GM18498 (cell line): ENCODE measurements at regions not wholly inside any gene's neighbourhood (a gene's known extent, or its start where the extent isn't known, plus 50 kb on each side); places are given as distances from the start of the nearest gene placed in this dataset.
A peak's percentile ranks its signal among the peaks of the same experiment; 100 is the strongest.

ENCODE experiments used
- ATAC-seq: cut with Tn5 transposase; IDR thresholded peaks from one replicate; pipeline ENCODE4 v1.9.1; 2021; ENCODE audit warnings: mild to moderate bottlenecking, moderate library complexity; ENCODE audit not compliant: unreplicated experiment

GRCh38 chr6:137688230-137688971, 178.7 kb upstream of the TNFAIP3 start:
- ATAC-seq, result no peak

- no peak for ATAC-seq
Measured at GRCh38 chr6:137689377-137689776, 177.7 kb upstream of the TNFAIP3 start.

- ATAC-seq, result no peak
Measured at GRCh38 chr6:137690034-137690433, 177.0 kb upstream of the TNFAIP3 start.

DNA sequence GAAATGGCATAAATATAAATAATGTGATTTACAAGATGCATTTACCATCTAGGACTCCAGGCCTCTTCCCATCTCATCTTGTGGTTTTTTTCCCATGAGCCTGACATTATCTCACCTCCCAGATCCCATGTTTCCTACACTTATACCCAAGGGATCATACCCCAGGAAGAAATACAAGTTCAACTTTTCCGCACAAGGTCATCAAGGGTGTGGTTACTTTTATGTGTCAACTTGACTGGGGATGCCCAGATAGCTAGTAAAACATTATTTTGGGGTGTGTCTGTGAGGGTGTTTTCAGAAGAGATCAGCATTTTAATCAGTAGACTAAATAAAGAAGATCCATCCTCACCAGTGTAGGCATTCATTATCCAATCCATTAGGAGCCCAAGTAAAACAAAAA, 176.3 kb upstream of the TNFAIP3 start:
- no peak for ATAC-seq

DNA sequence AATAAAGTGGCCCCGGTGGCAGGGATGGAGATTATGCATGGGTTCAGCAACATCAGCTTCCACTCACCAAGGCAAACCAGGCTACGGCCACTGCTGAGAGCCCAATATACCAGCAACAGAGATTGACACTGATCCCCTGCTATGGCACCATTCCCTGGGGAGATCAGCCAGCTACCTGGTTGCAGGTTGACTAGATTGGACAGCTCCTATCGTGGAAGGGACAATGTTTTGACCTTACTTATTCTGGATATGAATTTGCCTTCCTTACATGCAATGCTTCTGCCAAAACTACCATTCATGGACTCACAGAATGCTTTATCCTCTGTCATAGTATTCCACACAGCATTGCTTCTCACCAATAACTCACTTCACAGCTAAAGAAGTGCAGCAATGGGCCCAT, 174.8 kb upstream of the TNFAIP3 start:
- no peak for ATAC-seq

- ATAC-seq, result no peak
Measured at GRCh38 chr6:137692806-137693205, 174.3 kb upstream of the TNFAIP3 start.

DNA sequence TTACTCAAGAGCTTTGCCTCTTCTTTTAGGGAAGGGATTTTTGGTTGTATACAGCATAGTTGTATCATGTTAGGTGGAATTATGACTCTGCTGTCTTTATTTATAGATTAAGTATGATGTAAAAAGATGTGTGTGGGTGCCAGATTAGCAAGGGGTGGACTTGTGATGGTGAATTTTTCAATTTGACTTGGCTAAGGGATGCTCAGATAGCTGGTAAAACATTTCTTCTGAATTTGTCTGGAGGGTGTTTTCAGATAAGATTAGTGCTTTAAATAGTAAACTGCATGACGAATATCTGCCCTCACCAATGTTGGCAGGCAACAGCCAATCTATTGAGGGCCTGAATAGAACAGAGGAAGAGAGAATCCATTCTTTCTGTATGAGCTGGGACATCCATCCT, 173.3 kb upstream of the TNFAIP3 start:
- ATAC-seq, result no peak

GRCh38 chr6:137696765-137697164, 170.3 kb upstream of the TNFAIP3 start:
- no peak for ATAC-seq

GRCh38 chr6:137697267-137697938, 169.7 kb upstream of the TNFAIP3 start:
- ATAC-seq, result peak; percentile 79

GRCh38 chr6:137698636-137699030, 168.4 kb upstream of the TNFAIP3 start:
- no peak for ATAC-seq

- ATAC-seq, result no peak
Measured at GRCh38 chr6:137699031-137699683, 167.9 kb upstream of the TNFAIP3 start.

DNA sequence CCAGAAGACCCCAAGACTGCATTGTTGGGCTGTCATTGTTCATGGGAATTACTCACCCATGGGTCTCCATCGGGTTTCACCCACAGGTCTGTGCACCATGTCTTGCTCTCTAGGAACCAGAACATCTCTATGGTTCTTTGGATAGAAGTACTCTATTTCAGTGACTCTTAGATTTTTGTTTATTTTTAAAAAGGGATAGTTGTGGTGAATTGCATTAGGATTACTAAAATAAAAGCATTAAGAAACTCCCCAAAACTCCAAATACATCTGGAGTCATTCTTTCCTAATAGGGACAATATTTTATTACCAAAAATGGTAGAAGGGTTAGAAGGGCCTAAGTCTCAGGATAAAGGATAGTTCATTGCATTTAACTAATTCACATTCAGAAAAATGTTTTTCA, 166.9 kb upstream of the TNFAIP3 start:
- no peak for ATAC-seq

DNA sequence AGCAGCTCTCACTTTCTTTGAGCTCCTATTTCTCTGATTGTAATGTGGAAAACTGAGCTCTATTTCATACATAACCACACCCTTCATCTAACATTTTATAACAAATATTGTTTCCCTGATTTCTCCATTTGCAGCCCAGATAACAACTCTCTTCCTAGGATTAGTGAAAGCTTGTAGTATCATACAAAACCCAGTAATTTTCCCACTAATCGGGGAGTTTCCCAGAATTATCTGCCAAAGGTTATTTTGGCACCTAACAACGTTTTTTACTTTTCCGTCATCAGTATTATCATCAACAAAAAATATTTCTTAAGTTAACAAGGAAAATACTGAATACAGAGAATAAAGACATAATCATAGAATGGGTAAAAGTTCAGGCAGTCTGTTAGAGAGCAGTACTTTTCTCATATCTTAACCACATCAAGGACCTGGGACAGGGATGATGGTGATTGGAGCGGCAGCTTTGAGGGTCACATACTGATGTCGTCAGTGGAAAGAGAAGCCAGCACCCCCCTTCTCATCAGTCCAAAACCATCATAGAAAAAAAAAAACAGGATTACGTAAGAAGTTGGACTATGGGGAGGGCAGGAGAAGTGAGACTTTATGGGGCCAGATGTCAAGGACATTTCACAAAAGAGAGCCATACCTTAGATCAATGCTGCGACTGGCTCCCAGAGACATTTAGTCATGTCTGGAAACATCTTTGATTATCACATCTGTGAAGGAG, 166.1 kb upstream of the TNFAIP3 start:
- ATAC-seq, result no peak

DNA sequence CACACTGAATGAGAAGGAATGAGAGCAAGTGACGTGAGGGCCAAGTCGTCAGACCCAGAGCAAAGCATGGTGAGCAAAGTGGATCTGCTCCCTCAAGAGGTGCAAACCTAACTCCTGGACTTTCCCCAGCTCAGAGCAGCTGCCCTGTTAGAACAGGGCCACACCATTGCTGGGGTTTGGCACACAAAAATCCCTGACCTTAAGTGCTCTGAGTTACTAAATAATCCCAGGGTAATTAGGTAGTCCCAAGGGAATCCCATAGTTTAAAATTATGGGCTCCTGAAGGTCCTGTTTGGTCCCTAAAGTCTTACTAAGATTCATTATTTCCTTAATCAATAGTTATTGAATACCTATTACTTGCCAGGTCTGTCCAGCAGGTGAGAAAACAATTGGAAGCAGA, 165.1 kb upstream of the TNFAIP3 start:
- no peak for ATAC-seq

- ATAC-seq, result no peak
Measured at GRCh38 chr6:137702791-137703424, 164.2 kb upstream of the TNFAIP3 start.

DNA sequence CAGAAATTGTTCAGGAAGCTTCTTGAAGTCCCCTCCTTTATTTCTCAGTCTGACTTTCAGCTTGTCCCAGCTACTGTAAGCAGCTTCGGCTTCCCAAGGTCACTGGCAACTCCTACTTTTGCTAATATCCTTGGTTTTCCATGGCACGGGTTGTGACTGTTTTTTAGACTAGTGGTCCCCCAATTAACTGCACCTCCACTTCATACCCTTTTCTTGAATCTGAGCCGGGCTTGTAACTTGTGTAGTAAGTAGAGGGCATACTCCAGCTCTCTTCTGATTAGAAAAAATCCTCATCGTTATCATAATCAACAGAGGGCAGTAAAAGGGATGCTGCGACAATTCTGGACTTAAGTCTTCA, 162.3 kb upstream of the TNFAIP3 start:
- no peak for ATAC-seq

GRCh38 chr6:137705160-137706082, 161.6 kb upstream of the TNFAIP3 start:
- no peak for ATAC-seq

DNA sequence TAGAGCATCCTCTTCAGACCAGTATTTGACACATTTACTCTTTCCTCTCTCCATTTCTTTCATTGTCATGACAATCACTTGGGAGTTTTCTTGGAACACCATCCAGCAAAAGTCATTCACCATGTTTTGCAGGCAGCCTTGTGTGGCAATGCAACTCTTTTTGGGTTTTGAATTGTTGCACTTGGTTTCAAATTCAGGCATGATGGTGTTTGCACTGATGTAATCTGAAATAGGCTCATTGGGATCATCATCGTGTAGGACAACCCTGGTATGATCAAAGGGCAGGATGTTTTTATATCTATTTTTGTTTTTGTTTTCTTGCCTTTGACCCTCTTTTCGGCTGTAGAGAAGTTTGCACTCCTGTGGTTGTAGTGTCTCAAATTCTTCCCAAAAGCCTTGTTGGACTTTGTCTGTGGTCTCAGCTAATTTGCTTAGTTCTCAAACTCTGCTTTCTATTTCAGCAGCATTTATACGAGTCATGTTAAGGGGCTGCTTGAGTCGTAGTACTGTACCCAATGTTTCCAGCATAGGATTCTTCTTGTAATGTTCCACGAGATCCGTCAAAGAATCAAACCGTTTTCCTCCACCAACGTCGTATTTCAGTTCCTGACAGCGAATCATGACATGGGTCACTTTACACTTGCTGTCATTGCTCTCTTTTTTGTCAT, 160.8 kb upstream of the TNFAIP3 start:
- ATAC-seq, result no peak

GRCh38 chr6:137707038-137707589, 159.9 kb upstream of the TNFAIP3 start:
- no peak for ATAC-seq
